ENCODE measurements at regions not wholly inside any gene's neighbourhood (a gene's known extent, or its start where the extent isn't known, plus 50 kb on each side); places are given as distances from the start of the nearest gene placed in this dataset.
"Not testable (repeated sequence)": the region's sequence is repeated elsewhere in the genome, so short reads cannot be mapped to it uniquely, and the experiment has no call there.

DNA sequence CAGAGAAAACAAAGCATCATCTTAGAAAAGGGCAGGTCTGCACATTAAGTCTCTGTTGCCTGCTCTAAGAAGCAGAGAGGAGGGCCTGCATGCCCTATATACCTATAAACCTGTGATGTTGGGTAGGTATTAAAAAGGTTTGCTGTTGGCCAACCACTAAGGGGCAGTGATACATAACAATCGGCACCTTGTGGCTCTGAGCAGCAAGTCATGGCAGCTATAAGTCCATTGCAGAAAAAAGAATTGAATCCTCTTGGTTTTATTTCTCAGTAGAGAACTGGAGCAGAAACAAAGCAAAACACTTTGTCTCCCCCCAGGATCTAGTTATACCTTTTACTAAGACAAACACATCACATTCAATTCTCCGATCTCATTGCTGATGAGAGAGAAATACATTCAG lies 1364.4 kb downstream of the STIM2 start:
- no peak for DNase-seq (ENCODE audit: low spot score)

DNA sequence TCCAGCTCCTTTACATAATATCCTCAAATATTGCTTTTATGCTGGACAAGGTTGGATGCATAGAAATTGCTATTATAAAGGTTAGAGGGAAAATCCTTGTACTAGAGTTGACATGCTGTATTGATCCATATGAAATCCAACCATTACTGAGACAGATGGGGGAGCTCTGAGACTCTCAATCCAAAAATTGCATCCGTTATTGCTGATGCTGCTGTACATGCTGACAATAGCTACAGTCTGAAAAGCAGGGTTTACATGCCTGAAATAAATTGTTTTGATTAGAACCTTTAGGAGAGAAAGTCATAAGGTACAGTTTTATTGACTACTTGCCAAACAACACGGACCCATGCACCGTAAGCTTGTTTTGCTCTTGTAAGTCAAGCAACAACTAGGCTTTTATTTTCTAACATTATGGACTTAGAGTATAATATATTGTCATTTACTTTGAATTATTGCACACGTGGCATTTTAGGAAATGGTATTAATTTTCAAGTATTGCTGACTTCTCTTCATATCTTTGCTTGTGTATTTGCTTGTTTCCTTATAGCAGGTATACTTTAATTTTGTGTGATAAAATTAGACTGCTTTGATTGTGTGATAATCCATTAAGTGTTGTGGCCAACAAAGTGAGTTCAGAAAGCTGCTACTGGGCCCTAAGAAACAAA lies 1365.2 kb downstream of the STIM2 start:
- peak; percentile 70 for DNase-seq (ENCODE audit: low spot score)

DNA sequence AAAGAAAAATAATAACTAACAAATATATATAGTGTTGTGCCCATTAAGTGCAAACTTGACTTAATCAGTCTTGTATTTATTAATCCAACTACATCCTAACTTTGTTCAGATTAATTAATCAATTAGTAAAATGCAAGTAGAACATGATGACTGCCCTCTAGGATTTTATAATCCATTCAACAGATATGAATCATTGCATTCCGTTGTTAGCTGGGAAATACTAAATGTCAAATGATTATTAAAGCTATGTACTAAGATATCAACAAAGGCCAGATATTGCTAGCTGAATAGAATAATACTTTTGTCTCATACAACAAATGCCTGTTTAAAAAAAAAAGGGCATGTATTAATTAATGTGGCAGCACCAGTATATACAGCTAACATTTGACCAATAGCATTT lies 1366.3 kb downstream of the STIM2 start:
- DNase-seq (ENCODE audit: low spot score) = no peak

DNA sequence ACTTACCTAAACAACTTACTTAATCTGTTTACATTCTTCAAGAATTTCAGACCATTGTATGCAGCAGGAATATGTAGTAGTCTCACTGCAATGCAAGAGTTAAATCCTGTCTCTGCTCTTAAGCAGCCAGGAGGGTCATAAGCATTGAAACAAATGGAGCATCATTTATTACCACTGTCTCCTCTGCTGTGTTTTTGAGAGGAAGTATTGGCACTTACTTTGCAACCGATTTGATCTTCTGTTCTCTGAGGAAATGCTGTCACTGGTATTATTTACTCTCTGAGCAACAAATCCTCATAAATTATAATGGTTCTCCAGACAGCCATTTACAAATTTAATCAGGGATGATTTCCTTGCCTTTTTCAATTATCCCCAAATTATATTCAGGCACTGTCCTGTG lies 1367.1 kb downstream of the STIM2 start:
- DNase-seq (ENCODE audit: low spot score) = no peak

DNA sequence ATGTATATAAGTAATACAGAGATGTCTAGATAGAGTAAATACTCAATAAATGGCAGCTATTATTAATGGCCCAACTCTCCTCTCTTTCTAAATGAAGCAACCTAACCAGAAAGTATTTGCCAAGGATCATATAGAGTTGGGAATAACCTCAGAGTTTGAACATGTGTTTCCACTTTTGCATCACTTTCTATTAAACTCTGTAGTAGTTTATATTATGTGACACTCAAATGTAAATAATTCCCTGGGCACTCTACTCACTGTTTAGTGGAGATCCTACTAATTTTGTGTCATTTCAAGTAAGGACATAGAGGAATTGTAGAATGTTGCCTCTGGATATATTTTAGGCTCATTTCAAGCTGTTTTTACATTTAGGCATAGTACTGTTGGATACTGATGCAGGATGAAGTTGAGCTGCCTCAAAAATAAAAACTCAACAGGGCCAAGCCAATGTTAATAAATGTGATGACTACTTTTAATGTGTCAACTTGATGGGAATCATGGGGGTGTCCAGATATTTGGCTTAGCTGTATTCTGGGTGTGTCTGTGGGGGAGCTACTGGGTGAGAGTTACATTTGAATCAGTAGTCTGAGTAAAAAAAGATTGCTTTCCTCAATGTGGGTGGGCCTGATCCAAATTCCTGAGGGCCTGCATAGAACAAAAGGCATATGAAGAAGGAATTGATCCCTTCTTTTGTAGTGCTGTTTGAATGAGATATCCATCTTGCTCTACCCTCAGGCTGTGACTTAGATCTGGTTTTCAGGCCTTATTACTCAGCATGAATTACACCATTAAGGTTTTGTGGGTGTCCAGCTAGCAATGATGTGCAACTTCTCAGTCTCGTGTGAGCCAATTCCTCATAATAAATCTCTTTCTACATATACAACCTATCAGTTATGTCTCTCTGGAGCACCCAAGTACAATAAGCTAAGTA lies 1368.2 kb downstream of the STIM2 start:
- no peak for DNase-seq (ENCODE audit: low spot score)

DNA sequence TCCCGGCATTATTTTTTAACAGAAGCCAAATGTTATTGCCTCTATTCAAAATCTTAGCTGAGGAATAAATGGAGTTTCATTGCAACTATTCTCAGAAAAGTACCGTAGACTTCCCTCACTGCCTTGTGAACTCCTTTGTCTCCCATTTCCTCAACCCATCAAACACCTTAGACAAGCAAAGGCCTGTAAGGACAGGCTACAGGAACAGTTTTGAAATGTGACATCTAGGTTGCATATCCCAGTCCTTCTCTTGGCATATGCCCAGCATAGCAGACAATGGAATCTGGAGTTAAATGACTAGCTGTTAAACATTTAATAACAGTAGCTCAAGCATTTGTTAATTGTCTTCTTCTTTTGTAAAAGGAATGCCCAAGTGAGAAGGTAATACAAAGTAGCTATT lies 1371.7 kb downstream of the STIM2 start:
- DNase-seq (ENCODE audit: low spot score) = no peak

DNA sequence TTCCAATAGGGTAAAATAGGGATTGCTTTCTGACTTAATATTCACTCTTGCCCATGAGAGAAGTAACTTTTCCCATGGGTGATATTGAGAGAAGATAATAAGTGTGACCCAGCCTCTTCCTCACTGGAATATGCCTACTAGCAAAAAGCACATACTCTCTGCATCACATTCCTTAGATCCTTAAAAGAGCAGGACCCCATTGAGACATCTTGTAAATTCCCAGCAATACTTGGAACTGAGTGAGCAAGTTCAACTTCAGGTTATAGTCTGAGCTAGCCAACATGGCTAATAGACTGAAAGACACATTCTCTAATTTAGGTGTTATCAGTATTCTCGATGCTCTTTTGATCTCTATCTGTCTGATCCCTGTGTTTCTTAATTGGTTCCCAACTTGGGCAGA lies 1372.3 kb downstream of the STIM2 start:
- DNase-seq (ENCODE audit: low spot score) = no peak

DNA sequence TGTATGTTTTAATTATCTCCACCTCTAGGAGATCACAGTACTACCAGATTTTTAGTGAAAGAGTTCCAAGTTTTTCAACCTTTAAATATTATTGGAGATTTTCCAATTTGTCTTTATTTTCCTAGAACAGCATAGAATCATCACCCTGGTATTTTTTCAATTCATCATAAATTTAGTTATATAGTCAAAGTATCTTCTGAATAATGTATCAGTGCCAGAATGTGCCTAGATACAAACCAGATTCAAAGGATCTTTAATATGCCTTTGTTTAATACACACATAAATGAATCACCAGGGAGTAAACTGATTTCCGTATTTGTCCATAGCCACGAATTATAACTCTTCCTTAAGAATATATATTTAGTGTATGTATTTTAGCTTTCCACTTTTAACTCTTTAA lies 1373.1 kb downstream of the STIM2 start:
- no peak for DNase-seq (ENCODE audit: low spot score)

DNA sequence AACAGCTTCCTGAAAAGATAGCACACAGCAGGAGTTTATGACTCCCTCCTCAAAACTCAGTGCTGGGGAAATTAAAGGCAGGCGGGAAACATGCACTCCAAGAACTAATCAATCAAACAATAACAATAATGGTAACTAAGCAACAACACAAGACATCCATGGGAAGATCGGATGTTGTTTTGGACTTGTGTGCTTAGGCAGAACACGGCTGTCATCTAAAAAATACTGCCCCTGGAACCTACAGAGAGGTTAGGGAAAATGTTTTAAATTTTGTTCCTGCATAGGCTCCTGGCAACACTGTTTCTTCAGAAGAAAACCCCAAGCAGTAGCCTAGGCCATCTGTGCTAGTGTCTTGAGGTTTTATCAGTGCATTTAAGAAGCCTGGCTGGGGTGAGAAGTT lies 1378.2 kb downstream of the STIM2 start:
- DNase-seq (ENCODE audit: low spot score) = no peak

DNA sequence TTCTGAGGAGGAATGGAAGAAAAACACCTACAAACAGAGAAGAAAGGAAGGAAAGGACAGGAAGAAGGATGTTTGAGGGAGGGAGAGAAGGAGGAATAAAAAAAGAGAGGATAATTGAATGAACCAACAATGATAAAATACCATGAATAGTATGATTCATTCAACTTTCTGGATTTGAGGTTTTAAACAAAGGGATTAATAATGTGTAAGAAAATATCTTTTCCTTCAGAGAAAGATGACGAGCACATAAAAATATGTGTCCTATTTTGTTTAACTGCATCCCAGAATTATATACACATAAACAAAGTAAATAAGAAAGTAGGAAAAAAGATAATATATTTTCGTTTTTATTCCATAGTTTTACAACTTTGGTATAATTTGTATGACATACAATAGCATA lies 1380.4 kb downstream of the STIM2 start:
- DNase-seq (ENCODE audit: low spot score) = no peak

DNA sequence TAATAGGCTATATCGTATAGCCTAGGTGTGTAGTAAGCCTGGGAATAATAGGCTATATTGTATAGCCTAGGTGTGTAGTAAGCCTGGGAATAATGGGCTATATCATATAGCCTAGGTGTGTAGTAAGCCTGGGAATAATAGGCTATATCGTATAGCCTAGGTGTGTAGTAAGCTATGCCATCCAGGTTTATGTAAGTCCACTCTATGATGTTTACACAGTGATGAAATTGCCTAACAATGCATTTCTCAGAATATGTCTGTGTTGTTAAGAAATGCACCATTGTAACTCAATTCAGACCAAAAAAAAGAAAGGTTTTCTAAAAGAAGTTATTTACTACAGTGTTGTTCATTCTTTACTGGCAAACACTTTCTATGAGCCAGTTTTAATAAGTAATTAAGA lies 1387.2 kb downstream of the STIM2 start:
- no peak for DNase-seq (ENCODE audit: low spot score)

DNA sequence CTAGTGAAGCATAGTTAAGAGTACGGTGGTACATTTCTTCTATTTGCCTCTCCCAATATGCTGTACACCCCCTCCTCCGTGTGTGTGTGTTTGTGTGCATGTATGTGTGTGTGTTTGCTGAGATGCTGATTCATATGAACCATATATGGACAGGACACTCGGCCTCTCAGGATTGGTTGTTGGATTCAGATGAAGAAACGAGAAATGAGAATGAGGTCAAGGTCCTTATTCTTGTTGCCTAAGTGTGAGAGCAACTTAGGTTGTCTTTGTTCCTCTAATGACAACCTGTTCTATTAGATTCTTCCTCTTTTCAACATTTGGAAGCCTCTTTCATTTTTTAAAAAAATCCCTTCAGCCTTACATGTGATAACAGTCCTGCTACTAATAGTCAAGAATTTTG lies 1387.6 kb downstream of the STIM2 start:
- no peak for DNase-seq (ENCODE audit: low spot score)

DNA sequence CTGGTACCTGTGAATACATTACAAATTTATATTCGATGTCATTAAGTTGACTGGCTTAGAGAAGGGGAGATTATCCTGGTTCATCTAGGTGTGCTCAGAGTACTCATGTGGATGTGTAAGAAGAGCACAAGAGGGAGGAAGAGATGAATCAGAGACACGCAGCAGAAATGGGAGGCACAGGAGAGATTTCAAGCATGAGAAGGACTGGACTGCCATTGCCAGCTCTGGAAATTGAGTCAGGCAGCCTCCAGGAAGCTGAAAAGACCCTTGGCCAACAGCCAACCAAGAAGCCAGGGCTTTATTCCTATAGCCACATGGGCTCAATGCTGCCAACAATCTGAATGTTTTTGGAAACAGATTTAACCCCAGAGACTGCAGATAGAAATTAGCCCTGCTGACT lies 1390.0 kb downstream of the STIM2 start:
- DNase-seq (ENCODE audit: low spot score) = no peak

DNA sequence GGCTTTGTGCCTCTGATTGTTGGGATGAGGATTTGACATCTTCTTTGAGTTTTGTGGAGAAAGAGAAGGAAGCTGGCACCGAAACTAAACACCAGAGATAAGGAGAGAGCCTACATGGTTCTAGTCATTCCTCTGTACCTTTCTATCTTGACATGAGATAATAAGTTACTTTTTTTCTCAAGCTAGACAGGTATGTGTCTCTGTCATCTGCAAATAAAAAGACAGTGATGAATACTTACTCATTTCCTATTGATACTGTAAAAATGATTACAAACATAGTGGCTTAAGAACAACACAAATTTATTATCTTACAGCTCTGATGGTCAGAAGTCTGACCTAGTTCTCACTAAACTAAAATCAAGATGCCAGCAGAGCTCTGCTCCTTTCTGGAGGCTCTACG lies 1391.2 kb downstream of the STIM2 start:
- DNase-seq (ENCODE audit: low spot score) = no peak

DNA sequence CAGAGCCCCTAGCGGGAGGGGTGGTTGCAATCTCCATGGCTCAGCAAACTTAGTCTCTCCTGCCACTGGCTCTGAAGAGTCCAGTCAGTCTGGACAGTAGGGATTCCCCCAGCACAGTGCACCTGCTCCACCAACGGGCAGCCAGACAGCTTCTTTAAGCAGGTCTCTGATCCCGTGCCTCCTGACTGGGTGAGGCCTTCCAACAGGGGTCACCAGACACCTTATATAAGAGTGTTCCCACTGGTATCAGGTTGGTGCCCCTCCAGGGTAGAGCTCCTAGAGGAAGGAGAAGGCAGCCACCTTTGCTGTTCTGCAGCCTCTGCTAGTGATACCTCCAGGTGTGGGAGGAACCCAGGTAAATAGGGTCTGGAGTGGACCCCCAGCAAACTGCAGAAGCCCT lies 1393.4 kb downstream of the STIM2 start:
- no peak for DNase-seq (ENCODE audit: low spot score)

DNA sequence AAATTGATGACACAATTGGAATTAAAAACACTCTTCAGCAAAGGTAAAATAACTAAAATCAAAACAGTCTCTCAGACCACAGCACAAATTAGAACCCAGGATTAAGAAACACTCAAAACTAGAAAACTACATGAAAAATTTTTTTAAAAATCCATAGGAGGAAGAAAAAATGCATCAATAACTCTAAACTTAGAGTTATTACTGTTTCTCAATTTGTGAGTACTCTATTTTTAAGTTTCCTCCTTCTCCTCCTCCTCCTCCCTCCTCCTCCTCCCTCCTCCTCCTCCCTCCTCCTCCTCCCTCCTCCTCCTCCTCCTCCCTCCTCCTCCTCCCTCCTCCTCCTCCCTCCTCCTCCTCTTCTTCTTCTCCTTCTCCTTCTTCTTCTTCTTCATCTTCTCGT lies 1395.7 kb downstream of the STIM2 start:
- no peak for DNase-seq (ENCODE audit: low spot score)

DNA sequence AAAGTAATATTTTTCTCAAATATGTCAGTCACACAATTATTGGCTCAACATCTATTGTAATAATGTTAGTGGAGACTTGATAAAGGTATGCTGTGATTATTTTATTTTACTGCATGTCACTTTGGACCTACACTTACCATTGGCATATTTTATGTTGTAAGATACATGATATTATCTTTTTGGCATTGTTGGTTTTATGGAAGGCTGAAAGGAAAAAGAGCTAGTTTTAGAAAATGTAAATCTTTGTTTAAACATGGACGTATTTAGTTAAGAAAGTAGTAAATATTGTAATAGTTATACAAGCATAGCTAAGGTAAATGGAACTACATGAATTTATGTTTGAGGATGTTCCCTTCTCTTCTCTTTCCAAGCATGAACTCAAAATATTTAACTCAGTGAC lies 1399.3 kb downstream of the STIM2 start:
- DNase-seq (ENCODE audit: low spot score) = no peak

DNA sequence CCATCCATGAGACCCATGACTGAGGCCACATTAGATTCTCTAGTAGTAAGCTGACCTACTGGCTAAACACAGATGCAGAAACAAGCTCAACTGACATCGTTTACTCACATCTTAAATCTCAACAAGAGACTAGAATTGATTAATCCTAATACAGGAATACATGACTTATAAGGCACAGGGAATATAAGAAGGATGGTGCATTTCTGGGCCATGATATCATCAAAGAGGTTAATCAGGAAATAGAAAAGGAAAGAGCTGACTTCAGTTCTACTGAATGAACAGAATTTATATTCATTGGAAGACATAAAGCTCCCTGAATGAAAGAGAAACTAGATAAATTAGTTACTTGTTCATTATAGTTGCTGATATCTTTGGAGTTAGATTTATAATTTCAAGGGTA lies 1406.5 kb downstream of the STIM2 start:
- DNase-seq (ENCODE audit: low spot score) = no peak

DNA sequence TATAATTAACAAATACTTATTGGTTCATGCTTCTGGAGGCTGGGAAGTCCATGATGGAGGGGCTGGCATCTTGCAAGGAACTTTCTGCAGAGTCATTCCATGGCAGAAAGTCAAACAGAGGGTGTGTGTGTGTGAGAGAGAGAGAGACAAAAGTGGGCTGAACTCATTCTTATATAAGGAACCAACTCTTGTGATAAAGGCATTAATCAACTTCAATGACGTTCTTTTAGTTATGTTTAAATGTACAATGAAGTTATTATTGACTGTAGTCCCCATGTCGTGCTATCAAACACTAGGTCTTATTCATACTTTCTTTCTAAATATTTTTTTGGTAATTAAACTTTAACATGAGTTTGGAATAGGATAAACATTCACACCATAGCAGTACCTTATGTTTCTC lies 1408.8 kb downstream of the STIM2 start:
- DNase-seq (ENCODE audit: low spot score) = no peak

DNA sequence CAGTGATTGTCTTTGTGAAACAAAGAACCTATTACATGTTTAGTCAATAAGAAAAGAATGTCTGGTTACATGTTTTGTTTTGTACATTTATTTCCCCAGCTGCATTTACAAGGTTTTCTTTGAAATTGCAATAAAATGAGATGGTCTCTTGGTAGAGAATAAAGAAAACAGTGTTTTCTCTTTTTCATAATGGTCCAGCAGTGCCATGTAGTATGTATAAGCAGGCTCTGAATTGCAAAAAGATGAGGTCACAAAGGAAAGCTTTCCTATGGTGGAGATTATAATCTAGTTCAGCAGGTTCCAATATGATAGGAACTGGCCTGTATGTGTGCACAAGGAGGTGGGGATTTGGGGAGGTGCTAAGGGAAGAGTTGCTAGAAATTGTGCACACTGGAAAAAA lies 1417.3 kb downstream of the STIM2 start:
- DNase-seq (ENCODE audit: low spot score) = peak; percentile 74

DNA sequence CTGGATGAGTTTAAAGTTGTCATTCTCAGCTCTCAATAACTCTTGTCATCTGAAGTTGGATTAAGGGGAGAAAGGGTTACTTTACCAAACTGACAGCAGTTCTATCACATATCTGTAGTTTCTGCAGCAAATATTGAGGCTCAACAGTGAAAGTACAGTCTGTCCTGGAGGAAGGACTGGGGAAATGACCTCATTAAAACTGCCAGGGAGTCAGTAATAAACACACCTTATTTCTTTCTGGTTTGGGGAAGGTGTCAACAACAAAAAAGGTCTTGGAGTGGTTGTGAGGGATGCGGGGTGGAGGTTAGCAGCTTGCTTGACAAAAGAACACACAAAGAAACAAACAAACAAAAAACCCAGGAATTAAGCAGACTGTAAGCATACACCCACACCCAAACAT lies 1418.0 kb downstream of the STIM2 start:
- DNase-seq (ENCODE audit: low spot score) = no peak

DNA sequence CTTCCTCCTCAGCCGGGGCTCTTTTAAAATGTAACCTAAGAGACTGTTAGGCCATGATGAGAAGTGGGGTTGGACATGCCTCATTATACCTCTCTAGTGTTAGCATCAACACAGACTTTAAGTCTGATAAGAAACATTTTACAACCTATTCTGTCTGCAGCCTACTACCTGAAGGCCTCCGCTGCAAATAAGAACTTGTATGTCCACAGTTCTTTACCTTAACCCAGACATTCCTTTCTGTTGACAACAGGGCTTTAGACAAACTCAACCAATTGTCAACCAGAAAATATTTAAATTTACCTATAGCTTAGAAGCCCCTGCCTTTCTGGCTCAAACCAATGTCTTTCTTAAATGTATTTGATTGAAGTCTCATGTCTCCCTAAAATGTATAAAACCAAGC lies 1418.6 kb downstream of the STIM2 start:
- no peak for DNase-seq (ENCODE audit: low spot score)

DNA sequence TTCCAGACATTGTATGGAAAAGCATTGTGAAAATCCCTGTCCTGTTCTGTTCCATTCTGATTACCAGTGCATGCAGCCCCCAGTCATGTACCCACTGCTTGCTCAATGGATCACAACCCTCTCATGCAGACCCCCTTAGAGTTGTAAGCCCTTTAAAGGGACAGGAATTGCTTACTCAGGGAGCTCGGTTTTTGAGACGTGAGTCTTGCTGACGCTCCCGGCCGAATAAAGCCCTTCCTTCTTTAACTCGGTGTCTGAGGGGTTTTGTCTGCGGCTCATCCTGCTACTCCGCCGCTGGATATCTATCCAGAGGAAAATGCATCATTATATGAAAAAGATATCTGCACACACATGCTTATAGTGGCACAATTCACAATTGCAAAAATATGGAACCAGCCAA lies 1425.6 kb downstream of the STIM2 start:
- not testable (repeated sequence) for DNase-seq (ENCODE audit: low spot score)

DNA sequence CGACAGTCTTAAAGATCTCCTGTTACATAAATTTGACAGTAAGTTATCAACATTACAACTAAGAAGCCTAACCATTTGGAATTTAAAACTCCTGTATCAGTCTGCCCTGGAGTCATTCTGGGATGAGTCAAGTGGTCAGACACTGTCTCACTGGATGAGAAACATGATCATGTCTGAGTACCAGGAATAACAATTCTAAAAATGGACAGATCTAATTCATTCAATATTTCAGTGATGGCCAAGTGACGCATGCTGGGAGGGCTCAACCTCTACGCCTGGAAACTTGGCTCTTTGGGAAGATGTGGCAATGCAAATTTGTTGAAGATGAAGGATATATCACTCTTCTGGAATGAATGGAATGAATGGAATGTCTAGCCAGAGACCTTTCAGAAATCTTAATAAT lies 1427.2 kb downstream of the STIM2 start:
- DNase-seq (ENCODE audit: low spot score) = no peak

Measured in putamen (tissue), 1 donor.